ENCODE measurements at regions not wholly inside any gene's neighbourhood (a gene's known extent, or its start where the extent isn't known, plus 50 kb on each side); places are given as distances from the start of the nearest gene placed in this dataset.

- no peak for DNase-seq
These were observed 56.7 kb upstream of the HGFAC start for GRCh38 chr4:3384771-3385710.

GRCh38 chr4:3385711-3386420 is 55.9 kb upstream of the HGFAC start:
- DNase-seq: no peak

GRCh38 chr4:3386526-3386925 is 55.2 kb upstream of the HGFAC start:
- DNase-seq: no peak

- no peak for DNase-seq
These were observed 54.4 kb upstream of the HGFAC start for GRCh38 chr4:3387154-3387942.

GRCh38 chr4:3387943-3388361 is 53.8 kb upstream of the HGFAC start:
- peak in 1 of 2 experiments; percentile 23 for DNase-seq

- DNase-seq: no peak
These were observed 53.1 kb upstream of the HGFAC start for GRCh38 chr4:3388471-3389232.

- no peak for DNase-seq
These were observed 52.2 kb upstream of the HGFAC start for GRCh38 chr4:3389233-3390215.

- no peak for DNase-seq
These were observed 51.4 kb upstream of the HGFAC start for GRCh38 chr4:3390288-3390811.

GRCh38 chr4:3391422-3391821 is 50.3 kb upstream of the HGFAC start:
- DNase-seq: no peak

Data from NCI-H2081 (cell line).